HG03280 (cell line): ENCODE measurements at regions not wholly inside any gene's neighbourhood (a gene's known extent, or its start where the extent isn't known, plus 50 kb on each side); places are given as distances from the start of the nearest gene placed in this dataset.

Experiments used
- ATAC-seq: cut with Tn5 transposase; IDR thresholded peaks from one replicate; pipeline ENCODE4 v1.9.1; 2021; ENCODE audit warnings: mild to moderate bottlenecking, moderate library complexity; ENCODE audit not compliant: unreplicated experiment

DNA sequence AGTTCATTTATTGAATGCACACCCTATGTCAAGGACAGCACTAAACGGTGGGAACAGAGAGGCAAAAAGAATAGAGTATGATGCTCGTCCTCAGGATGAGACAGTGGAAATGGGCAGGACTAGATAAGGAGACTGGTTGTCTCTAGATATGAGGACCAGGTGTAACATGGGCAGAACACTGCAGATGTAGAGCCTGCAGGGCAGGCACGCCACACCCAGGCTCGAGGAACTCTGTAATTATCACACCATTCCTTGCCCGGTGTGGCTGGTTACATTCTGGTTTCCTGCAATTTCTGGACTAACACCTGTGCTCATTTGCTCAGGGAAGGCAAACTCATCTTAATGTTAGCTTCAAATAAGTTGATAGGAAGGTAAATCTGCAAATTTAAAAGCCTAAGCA lies 334.4 kb downstream of the DHX15 start:
- no peak for ATAC-seq

- ATAC-seq: no peak
Observed at GRCh38 chr4:24248674-24249630, 335.4 kb downstream of the DHX15 start.

DNA sequence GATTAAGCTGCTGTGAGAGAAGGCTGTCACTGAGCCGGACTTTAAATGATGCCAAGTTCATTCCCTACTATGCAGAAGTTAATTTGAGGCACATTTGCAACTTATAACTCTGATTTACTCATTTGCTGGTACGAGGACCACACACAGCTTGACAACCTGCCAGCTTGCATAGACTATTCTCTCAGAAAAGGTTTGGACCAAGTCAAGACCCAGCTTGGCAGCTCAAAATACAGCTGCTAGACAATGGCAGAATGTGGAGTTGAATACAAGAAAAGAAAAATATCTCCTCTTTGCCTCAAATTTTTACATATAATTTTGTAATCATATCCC lies 338.9 kb downstream of the DHX15 start:
- ATAC-seq: no peak

DNA sequence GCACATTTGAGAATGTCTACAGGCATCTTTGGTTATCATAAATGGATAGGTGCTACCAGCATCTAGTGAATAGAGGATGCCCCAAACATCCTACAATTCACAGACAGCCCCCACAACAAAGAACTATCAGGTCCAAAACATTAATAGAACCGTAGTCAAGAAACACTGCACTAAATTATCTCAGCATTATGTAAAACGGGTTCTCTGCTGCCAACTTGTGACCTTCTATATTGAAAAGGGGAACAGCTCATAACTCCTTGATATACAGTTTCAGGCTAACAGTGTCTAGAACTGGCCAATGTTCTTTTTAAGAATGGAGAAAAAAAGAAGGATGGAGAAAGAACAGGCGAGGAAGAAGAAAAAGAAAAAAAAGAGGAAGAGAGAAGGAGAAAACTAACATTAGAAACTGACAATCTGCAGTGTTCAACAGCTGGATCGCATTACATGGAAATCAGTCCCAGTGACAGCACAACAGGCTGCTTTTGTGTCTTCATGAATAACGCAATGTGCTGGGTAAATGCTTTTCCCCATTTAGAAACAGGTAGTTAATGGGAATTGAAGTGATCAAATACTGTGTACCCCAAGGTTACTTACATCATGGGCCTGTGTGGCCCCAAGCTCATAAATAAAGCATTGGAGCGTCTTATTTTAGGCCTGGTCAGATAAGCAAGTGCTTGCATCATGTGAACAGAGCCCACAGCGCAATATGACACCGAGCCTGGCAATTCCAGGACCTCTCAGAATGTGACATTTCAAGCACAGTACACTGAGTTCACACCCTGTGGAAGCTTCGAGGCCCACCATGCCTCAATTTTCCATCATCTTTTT lies 339.5 kb downstream of the DHX15 start:
- ATAC-seq: no peak

DNA sequence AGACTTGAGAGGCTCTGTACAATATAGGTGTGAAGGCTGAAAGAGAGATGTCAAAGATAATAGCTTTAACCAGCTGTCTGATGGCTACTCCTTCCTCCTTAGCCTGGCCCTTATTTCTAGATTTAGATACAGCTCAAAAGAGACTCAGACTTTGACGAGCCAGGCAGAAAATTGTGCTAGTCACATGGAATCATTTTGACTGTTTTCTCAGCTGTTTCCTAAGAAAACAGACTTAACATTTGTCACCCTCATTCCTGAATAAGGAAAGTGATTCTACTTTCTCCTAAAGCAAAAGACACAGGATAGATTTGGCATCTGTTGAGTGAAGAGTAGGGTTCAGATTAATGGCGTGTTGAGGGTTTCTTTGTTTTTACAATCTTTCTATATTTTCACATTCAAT lies 340.7 kb downstream of the DHX15 start:
- ATAC-seq: no peak

- ATAC-seq: no peak
Observed at GRCh38 chr4:24241511-24241910, 342.8 kb downstream of the DHX15 start.

DNA sequence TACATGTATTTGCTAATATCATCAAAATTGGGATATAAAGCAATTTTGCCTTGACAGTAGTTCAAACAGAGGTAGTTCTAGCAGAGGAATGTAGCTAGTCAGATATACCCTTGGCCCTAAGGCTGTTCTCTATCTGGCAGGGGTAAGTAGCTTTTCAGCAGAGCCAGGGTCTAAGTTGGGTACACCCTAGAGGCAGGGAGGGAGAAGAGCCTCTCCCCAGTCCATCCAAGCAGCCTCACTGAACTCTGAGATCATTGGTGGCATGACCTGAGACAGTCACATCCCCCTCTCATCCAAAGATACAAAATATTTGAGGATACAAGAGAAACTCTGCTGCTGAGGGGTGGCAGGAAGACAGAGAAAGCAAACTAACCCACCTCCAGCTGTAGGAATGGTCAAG lies 343.7 kb downstream of the DHX15 start:
- no peak for ATAC-seq

GRCh38 chr4:24237709-24238108 lies 346.6 kb downstream of the DHX15 start:
- ATAC-seq: no peak

- no peak for ATAC-seq
Observed at GRCh38 chr4:24236532-24236931, 346.7 kb upstream of the PPARGC1A start.

GRCh38 chr4:24236120-24236519 lies 346.3 kb upstream of the PPARGC1A start:
- no peak for ATAC-seq

GRCh38 chr4:24235618-24236017 lies 345.8 kb upstream of the PPARGC1A start:
- no peak for ATAC-seq

DNA sequence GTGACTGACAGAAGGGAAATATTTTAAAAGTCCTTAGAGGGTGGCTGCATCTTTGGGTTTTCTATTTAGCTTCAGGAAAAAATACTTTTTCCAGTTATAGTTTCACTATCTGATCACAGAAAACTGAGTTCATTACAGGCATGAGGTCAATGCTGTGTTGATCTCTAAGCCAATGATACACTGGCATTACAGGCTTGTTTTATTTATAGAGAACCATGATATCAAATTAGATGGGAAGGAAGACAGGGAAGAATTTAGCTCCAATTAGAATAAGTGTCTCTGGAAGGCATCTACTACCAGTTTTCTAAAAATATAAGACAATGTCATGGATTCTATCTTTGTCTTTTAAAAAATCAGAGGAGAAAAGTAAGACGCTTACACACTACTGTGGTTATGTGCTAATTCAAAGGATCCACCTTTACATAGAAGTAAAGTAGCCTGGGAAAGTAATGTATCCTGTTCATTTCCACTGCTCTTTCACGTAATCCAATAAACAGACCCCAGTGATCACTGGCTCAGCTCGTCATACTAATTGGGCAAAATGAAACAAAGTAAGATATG lies 344.5 kb upstream of the PPARGC1A start:
- no peak for ATAC-seq

DNA sequence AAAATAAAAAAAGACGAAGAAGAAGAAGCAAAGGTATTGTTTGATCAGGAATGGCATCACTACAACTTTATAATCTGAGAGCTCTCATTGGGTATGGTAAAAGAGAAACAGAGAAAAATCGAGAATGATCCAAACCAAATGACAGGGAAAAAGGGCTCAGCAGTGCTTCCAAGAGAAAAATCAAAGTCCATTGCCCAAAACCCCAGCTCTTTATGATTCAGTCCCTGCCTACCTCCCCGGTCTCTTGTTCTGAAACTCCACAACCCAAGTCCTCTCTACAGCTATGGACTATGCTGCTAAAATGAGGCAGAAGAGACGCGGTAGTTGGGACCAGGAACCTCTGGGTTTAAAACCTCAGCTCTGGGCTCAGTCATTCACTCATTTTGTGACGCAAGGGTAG lies 341.1 kb upstream of the PPARGC1A start:
- no peak for ATAC-seq

DNA sequence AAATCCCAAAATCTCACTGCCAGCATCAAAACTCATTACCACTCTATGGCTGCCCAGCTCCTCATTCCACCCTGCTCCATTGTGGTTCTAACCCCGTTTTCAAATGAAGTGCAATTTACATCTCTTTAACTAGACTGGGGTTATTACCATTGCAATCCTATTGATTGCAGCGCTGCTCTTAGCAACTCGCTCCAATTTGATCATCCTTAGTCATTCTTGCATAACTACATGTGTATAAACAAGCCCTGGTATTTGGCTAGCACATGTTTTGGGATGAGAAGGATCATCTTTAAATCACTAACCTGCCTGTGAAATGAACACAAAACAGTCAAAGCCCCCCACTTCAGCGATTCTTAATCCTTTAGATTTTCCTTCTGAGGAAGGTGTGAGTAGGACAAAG lies 340.1 kb upstream of the PPARGC1A start:
- no peak for ATAC-seq

DNA sequence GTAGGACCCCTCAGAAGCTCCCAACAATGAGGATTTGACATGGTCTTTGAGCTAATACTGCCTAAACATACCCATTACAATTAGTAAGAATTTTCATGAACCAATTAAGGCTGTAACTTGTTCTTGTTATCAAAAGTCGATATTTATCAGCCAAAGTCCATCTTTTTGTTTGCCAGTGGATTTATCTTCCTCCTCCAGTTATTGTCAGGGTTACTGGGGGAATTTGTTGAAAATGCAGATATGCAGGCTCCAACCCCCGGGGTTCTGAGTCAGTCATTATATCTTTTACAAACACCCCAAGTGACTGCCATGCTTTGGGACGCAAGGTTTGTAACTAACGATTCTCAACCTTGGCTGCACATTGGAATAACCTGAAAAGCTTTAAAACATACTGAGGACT lies 338.8 kb upstream of the PPARGC1A start:
- ATAC-seq: no peak

DNA sequence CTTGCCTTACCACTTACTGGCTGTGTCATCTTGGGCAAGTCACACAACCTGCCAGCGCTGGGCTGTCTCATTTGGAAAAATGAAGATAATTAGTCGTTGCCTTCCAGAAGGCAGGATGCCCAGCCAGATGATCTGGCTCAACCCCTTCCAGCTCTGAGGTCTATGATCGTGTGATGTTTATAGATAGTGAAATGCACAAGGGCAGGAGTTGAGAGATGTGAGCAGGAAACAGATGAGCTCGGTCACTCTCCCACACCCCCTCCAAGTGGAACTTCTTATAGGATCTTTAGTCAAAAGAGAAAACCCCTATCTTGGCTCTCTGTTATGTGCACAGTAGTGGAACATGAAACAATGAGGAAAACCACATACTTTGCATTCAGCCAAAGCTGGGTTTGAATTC lies 336.8 kb upstream of the PPARGC1A start:
- no peak for ATAC-seq

GRCh38 chr4:24226023-24226422 lies 336.2 kb upstream of the PPARGC1A start:
- ATAC-seq: no peak

- no peak for ATAC-seq
Observed at GRCh38 chr4:24224446-24224845, 334.6 kb upstream of the PPARGC1A start.

DNA sequence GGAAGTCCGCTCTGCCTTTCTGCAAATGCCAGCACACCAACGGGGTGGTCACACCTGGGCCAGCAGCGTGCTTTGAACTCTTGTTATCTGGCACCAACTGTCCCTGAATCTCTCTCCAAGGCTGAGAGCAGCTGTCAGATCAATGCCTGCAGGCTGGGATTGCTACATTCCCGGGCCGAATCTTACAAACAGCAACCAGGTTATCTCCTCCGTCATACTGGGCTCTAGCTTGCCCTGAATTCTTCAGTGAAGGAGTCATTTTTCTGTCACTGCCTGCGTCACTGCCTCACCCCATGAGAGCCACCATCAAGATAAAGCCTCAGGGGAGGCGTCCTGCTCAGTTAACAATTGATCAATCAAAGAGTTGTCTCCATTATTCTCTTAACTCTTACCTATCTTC lies 329.4 kb upstream of the PPARGC1A start:
- no peak for ATAC-seq

GRCh38 chr4:24218566-24218965 lies 328.7 kb upstream of the PPARGC1A start:
- ATAC-seq: no peak

DNA sequence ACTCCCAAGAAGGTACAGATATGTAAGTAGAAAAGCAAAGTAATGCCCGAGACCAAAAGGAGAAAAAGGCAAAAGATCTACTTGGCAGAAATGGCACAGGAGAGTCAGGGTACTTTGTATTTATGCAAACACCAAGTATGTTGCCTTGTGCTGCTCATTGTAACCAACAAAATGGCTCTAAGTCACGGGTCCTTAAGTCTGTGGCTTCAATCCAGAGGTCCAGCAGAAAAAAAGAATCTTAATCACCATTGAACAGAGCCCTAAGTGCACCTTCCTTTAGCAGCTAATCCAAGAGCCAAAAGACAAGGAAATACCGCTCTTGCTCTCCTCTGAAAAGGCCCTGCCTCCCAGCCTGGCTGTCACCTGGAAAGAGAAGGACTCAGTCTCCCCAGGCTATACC lies 324.9 kb upstream of the PPARGC1A start:
- no peak for ATAC-seq

DNA sequence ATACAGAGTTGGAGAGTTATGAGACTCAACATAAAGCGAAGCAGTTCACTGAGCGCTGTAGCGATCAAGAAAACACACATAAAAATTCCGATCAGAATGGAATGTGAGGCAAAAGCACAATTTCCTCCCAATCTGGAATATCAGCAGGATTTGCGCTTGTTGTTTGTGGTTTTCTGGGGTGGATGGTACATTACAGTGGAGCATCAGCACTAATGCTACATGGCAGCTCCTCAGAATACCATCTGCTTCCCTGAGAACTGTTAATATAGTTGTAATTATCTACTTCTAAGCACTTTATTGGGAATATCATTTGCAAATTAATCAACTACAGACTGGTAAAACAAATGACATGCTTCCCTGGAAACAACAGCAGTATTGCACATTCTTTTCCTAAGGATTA lies 324.1 kb upstream of the PPARGC1A start:
- ATAC-seq: no peak
